CD4-positive, alpha-beta T cell treated with Interleukin-12 subunit alpha and Interleukin-12 subunit beta, for 1 hour (primary cell): ENCODE measurements at regions not wholly inside any gene's neighbourhood (a gene's known extent, or its start where the extent isn't known, plus 50 kb on each side); places are given as distances from the start of the nearest gene placed in this dataset.
"Not testable (repeated sequence)": the region's sequence is repeated elsewhere in the genome, so short reads cannot be mapped to it uniquely, and the experiment has no call there.

ENCODE experiments used
- DNase-seq: peaks from one replicate; pipeline ENCODE4 v3.0.0-alpha.2; 2020

- no peak for DNase-seq
Measured at GRCh38 chr2:7094231-7094741, 177.1 kb downstream of the RNF144A start.

- DNase-seq = no peak
Measured at GRCh38 chr2:7096726-7097352, 179.6 kb downstream of the RNF144A start.

GRCh38 chr2:7097353-7097895, 180.2 kb downstream of the RNF144A start:
- DNase-seq = peak; percentile 77

GRCh38 chr2:7098816-7099215, 181.6 kb downstream of the RNF144A start:
- DNase-seq = no peak

- not testable (repeated sequence) for DNase-seq
Measured at GRCh38 chr2:7099687-7100086, 182.5 kb downstream of the RNF144A start.

- no peak for DNase-seq
Measured at GRCh38 chr2:7102826-7103225, 185.6 kb downstream of the RNF144A start.

GRCh38 chr2:7108792-7109532, 191.8 kb downstream of the RNF144A start:
- no peak for DNase-seq

GRCh38 chr2:7109533-7109885, 192.3 kb downstream of the RNF144A start:
- no peak for DNase-seq

- DNase-seq = no peak
Measured at GRCh38 chr2:7111626-7112025, 194.4 kb downstream of the RNF144A start.

GRCh38 chr2:7115364-7115763, 198.2 kb downstream of the RNF144A start:
- DNase-seq = no peak

GRCh38 chr2:7115906-7116305, 198.7 kb downstream of the RNF144A start:
- no peak for DNase-seq

GRCh38 chr2:7116511-7116910, 199.3 kb downstream of the RNF144A start:
- no peak for DNase-seq

GRCh38 chr2:7117076-7117475, 199.9 kb downstream of the RNF144A start:
- DNase-seq = no peak

- no peak for DNase-seq
Measured at GRCh38 chr2:7118606-7119131, 201.5 kb downstream of the RNF144A start.

GRCh38 chr2:7119132-7119835, 202.1 kb downstream of the RNF144A start:
- DNase-seq = no peak

- DNase-seq = no peak
Measured at GRCh38 chr2:7121851-7122250, 204.6 kb downstream of the RNF144A start.

- no peak for DNase-seq
Measured at GRCh38 chr2:7127156-7127555, 209.9 kb downstream of the RNF144A start.

- no peak for DNase-seq
Measured at GRCh38 chr2:7127687-7128086, 210.5 kb downstream of the RNF144A start.

GRCh38 chr2:7131261-7131660, 214.0 kb downstream of the RNF144A start:
- no peak for DNase-seq

GRCh38 chr2:7132753-7133152, 215.5 kb downstream of the RNF144A start:
- DNase-seq = no peak

GRCh38 chr2:7133521-7133920, 216.3 kb downstream of the RNF144A start:
- no peak for DNase-seq

- DNase-seq = no peak
Measured at GRCh38 chr2:7140306-7140705, 223.1 kb downstream of the RNF144A start.

- DNase-seq = no peak
Measured at GRCh38 chr2:7145707-7146106, 228.5 kb downstream of the RNF144A start.
